ENCODE measurements at regions not wholly inside any gene's neighbourhood (a gene's known extent, or its start where the extent isn't known, plus 50 kb on each side); places are given as distances from the start of the nearest gene placed in this dataset.

GRCh38 chr11:80700386-80700785 lies 1259.6 kb upstream of the TENM4 start:
- TF ChIP-seq EZH2 (IDR thresholded peaks at IDR 0.05) (no peak), CTCF (IDR thresholded peaks at IDR 0.05) (no peak)

Data from neural progenitor cell (in vitro differentiated cells).